Calu3 (cell line): ENCODE measurements at regions not wholly inside any gene's neighbourhood (a gene's known extent, or its start where the extent isn't known, plus 50 kb on each side); places are given as distances from the start of the nearest gene placed in this dataset.

ENCODE experiments used
- BruUV-seq: library from RNA; stranded (reverse); fragments of 400-500 nt; replicated peaks from 2 replicates; lab custom pipeline; 2021; lab: Mats Ljungman, UMichigan
- CTCF ChIA-PET: fragments of 300-600 bp; sonication (Branson Sonifier 250); formaldehyde crosslinking; loops from one replicate; lab custom pipeline; 2022; ENCODE audit warnings: antibody characterized with exemption; lab: Charles Lee
- DNase-seq: peaks from one replicate; pipeline ENCODE4 v3.0.0; 2022
- H3K27ac Mint-ChIP-seq: one replicate; pipeline ENCODE4 v1.8.0; 2022; ENCODE audit warnings: mixed read lengths; ENCODE audit not compliant: unreplicated experiment
- H3K27me3 Mint-ChIP-seq: one replicate; pipeline ENCODE4 v1.8.0; 2022; ENCODE audit warnings: mixed read lengths; ENCODE audit not compliant: unreplicated experiment
- H3K36me3 Mint-ChIP-seq: one replicate; pipeline ENCODE4 v1.8.0; 2022; ENCODE audit warnings: mild to moderate bottlenecking, moderate library complexity, mixed read lengths; ENCODE audit not compliant: insufficient read depth, unreplicated experiment
- H3K4me1 Mint-ChIP-seq: one replicate; pipeline ENCODE4 v1.8.0; 2022; ENCODE audit warnings: mild to moderate bottlenecking, low read depth, mixed read lengths; ENCODE audit not compliant: unreplicated experiment
- H3K4me3 Mint-ChIP-seq: one replicate; pipeline ENCODE4 v1.8.0; 2022; ENCODE audit warnings: mild to moderate bottlenecking, low read depth, moderate library complexity, mixed read lengths; ENCODE audit not compliant: unreplicated experiment
- H3K9me3 Mint-ChIP-seq: one replicate; pipeline ENCODE4 v1.8.0; 2022; ENCODE audit warnings: low read depth, mixed read lengths; ENCODE audit not compliant: unreplicated experiment
- intact Hi-C: fragments of 100-400 bp; cut with micrococcal nuclease; formaldehyde crosslinking; loops from one replicate; pipeline ENCODE4 v1.10.0; 2022; ENCODE audit not compliant: unreplicated experiment
- TF ChIP-seq, protein P1 (sequence below): fragments of 200-600 bp; IDR thresholded peaks from one replicate; pipeline ENCODE4 v1.8.0; 2022; ENCODE audit warnings: antibody characterized with exemption; ENCODE audit not compliant: unreplicated experiment

GRCh38 chr9:691825-692400 is 149.6 kb upstream of the DMRT1 start:
- no peak for DNase-seq
- Mint-ChIP-seq H3K27ac (no peak overlapping the region), H3K9me3 (no peaks in the 10 kb centered on the region), H3K4me3 (no peak overlapping the region), H3K4me1 (peaks cover 36% of the 10 kb centered on the region), H3K36me3 (peaks cover 10% of the 10 kb centered on the region), H3K27me3 (no peaks in the 10 kb centered on the region)
- CTCF ChIA-PET: no interaction called here
- BruUV-seq: no TSS peak
- intact Hi-C loops: no loop called here
- TF ChIP-seq, protein P1, sequence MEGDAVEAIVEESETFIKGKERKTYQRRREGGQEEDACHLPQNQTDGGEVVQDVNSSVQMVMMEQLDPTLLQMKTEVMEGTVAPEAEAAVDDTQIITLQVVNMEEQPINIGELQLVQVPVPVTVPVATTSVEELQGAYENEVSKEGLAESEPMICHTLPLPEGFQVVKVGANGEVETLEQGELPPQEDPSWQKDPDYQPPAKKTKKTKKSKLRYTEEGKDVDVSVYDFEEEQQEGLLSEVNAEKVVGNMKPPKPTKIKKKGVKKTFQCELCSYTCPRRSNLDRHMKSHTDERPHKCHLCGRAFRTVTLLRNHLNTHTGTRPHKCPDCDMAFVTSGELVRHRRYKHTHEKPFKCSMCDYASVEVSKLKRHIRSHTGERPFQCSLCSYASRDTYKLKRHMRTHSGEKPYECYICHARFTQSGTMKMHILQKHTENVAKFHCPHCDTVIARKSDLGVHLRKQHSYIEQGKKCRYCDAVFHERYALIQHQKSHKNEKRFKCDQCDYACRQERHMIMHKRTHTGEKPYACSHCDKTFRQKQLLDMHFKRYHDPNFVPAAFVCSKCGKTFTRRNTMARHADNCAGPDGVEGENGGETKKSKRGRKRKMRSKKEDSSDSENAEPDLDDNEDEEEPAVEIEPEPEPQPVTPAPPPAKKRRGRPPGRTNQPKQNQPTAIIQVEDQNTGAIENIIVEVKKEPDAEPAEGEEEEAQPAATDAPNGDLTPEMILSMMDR: no peak

- DNase-seq: no peak
- TF ChIP-seq, protein P1: no peak
- H3K9me3 Mint-ChIP-seq: no peaks in the 10 kb centered on the region
- H3K4me3 Mint-ChIP-seq: no peak overlapping the region
- no TSS peak for BruUV-seq
- CTCF ChIA-PET: interaction anchor here (0.6 to 0.7 kb wide), 3 partner anchors 9 to 165 kb away, joined by 3 read pairs; no protein-coding TSS in a partner anchor
- H3K27ac Mint-ChIP-seq: no peak overlapping the region
- intact Hi-C loops: no loop called here
- H3K4me1 Mint-ChIP-seq: peaks cover 36% of the 10 kb centered on the region
- H3K36me3 Mint-ChIP-seq: peaks cover 10% of the 10 kb centered on the region
- H3K27me3 Mint-ChIP-seq: no peaks in the 10 kb centered on the region
These were observed 148.8 kb upstream of the DMRT1 start for GRCh38 chr9:692636-693129.

DNA sequence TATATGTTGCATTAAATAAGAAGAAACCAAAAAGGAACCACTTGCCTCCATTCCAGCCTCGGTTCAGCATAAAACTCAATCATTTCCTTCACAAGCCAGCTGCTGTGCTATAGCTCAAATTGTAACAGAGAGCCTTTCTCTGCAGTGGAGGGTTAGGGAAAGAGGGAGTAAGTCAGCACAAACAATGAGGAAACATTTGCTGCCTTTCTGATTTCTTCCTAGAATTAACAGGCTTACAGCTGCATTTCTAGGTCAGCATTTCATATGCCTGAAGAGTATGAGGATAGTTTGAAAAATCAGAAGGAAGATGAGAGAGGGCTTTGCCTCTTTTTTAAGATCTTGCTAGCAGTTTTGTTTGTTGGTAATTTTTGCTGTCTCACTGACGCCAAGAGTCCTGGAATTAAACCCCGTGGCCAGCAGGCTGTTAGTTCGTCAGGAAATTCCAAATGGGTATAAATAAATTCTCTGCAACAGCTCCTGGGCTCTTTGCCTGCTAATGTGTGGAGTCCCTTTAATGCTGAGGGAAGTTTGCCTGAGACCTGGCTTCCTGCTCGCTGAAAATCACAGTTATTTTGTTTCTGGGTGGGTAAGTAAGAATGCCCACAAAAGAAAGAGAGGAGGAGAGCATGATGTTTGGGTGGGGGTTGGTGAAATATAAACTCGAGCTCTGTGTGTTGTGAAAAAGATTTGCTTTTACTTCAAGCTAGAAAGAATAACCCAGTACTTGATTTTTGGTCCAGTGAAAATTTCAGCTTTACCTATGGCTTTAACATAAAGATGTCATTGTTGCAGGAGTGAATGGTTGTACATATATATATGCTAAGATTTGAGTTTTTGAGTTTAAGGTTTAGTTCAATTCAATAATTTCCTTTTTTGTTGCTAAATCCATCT is 148.1 kb upstream of the DMRT1 start:
- Mint-ChIP-seq H3K36me3 (peaks cover 10% of the 10 kb centered on the region), H3K27ac (peak overlapping the region; percentile 57), H3K9me3 (no peaks in the 10 kb centered on the region), H3K4me3 (no peak overlapping the region), H3K27me3 (no peaks in the 10 kb centered on the region), H3K4me1 (peaks cover 36% of the 10 kb centered on the region)
- no peak for DNase-seq
- intact Hi-C loops: no loop called here
- no TSS peak for BruUV-seq
- CTCF ChIA-PET: interaction anchor here (0.6 to 0.7 kb wide), 3 partner anchors 10 to 166 kb away, joined by 3 read pairs; no protein-coding TSS in a partner anchor
- TF ChIP-seq, protein P1: no peak

DNA sequence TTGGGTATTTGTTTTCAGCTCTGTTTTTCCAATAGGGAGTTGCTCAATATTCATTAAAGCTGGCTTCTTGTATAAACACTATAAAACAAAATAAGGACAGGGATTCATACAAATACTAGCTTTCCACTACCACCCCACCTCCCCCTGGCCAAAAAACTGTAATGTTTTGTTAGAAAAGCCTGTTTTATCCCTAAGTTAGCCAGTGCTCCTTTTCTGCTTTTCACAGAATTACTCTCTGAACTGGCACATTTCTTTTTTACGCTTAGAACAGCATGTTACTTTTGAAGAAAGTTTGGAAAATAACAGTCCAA is 147.4 kb upstream of the DMRT1 start:
- no TSS peak for BruUV-seq
- Mint-ChIP-seq H3K27ac (no peak overlapping the region), H3K4me1 (peaks cover 36% of the 10 kb centered on the region), H3K4me3 (no peak overlapping the region), H3K9me3 (no peaks in the 10 kb centered on the region), H3K27me3 (no peaks in the 10 kb centered on the region), H3K36me3 (peaks cover 10% of the 10 kb centered on the region)
- no peak for DNase-seq
- CTCF ChIA-PET: no interaction called here
- TF ChIP-seq, protein P1: no peak
- intact Hi-C loops: no loop called here
